ENCODE measurements at regions not wholly inside any gene's neighbourhood (a gene's known extent, or its start where the extent isn't known, plus 50 kb on each side); places are given as distances from the start of the nearest gene placed in this dataset.

GRCh38 chr18:78086931-78087330 is 837.3 kb downstream of the GALR1 start:
- no peak for DNase-seq (ENCODE audit: low read depth in 2 of 3, low spot score in 2 of 3)

- no peak for DNase-seq (ENCODE audit: low read depth in 2 of 3, low spot score in 2 of 3)
Observed at GRCh38 chr18:78087338-78087737, 837.7 kb downstream of the GALR1 start.

- DNase-seq (ENCODE audit: low read depth in 2 of 3, low spot score in 2 of 3) = no peak
Observed at GRCh38 chr18:78090584-78090983, 840.9 kb downstream of the GALR1 start.

- DNase-seq (ENCODE audit: low read depth in 2 of 3, low spot score in 2 of 3) = no peak
Observed at GRCh38 chr18:78092901-78093300, 843.3 kb downstream of the GALR1 start.

- DNase-seq (ENCODE audit: low read depth in 2 of 3, low spot score in 2 of 3) = no peak
Observed at GRCh38 chr18:78099979-78100588, 850.4 kb downstream of the GALR1 start.

- no peak for DNase-seq (ENCODE audit: low read depth in 2 of 3, low spot score in 2 of 3)
Observed at GRCh38 chr18:78101091-78101490, 851.4 kb downstream of the GALR1 start.

GRCh38 chr18:78102135-78102534 is 852.5 kb downstream of the GALR1 start:
- DNase-seq (ENCODE audit: low read depth in 2 of 3, low spot score in 2 of 3) = no peak

- no peak for DNase-seq (ENCODE audit: low read depth in 2 of 3, low spot score in 2 of 3)
Observed at GRCh38 chr18:78105611-78106010, 856.0 kb downstream of the GALR1 start.

- DNase-seq (ENCODE audit: low read depth in 2 of 3, low spot score in 2 of 3) = no peak
Observed at GRCh38 chr18:78106946-78107345, 857.3 kb downstream of the GALR1 start.

GRCh38 chr18:78107363-78107762 is 857.7 kb downstream of the GALR1 start:
- DNase-seq (ENCODE audit: low read depth in 2 of 3, low spot score in 2 of 3) = no peak

GRCh38 chr18:78108554-78108953 is 858.9 kb downstream of the GALR1 start:
- DNase-seq (ENCODE audit: low read depth in 2 of 3, low spot score in 2 of 3) = no peak

GRCh38 chr18:78113136-78113939 is 863.7 kb downstream of the GALR1 start:
- no peak for DNase-seq (ENCODE audit: low read depth in 2 of 3, low spot score in 2 of 3)

- no peak for DNase-seq (ENCODE audit: low read depth in 2 of 3, low spot score in 2 of 3)
Observed at GRCh38 chr18:78113940-78114251, 864.2 kb downstream of the GALR1 start.

GRCh38 chr18:78115896-78116561 is 863.6 kb upstream of the SALL3 start:
- DNase-seq (ENCODE audit: low read depth in 2 of 3, low spot score in 2 of 3) = no peak

- DNase-seq (ENCODE audit: low read depth in 2 of 3, low spot score in 2 of 3) = no peak
Observed at GRCh38 chr18:78123144-78123909, 856.3 kb upstream of the SALL3 start.

GRCh38 chr18:78123926-78124797 is 855.5 kb upstream of the SALL3 start:
- no peak for DNase-seq (ENCODE audit: low read depth in 2 of 3, low spot score in 2 of 3)

GRCh38 chr18:78125206-78125896 is 854.3 kb upstream of the SALL3 start:
- DNase-seq (ENCODE audit: low read depth in 2 of 3, low spot score in 2 of 3) = no peak

GRCh38 chr18:78126106-78126505 is 853.5 kb upstream of the SALL3 start:
- DNase-seq (ENCODE audit: low read depth in 2 of 3, low spot score in 2 of 3) = no peak

GRCh38 chr18:78126536-78126935 is 853.1 kb upstream of the SALL3 start:
- no peak for DNase-seq (ENCODE audit: low read depth in 2 of 3, low spot score in 2 of 3)

- no peak for DNase-seq (ENCODE audit: low read depth in 2 of 3, low spot score in 2 of 3)
Observed at GRCh38 chr18:78127041-78127440, 852.6 kb upstream of the SALL3 start.
